ENCODE measurements at regions not wholly inside any gene's neighbourhood (a gene's known extent, or its start where the extent isn't known, plus 50 kb on each side); places are given as distances from the start of the nearest gene placed in this dataset.

- WGBS, 2 donors, result 75 to 81% methylated on average over 3 of the region's 3 CpGs
- H3K4me1 ChIP-seq, result no peaks in the 10 kb centered on the region
- H3K27me3 ChIP-seq, result no peaks in the 10 kb centered on the region
- H3K4me3 ChIP-seq, result no peak overlapping the region
- no peak for DNase-seq
- no peaks in the 10 kb centered on the region for H3K9me3 ChIP-seq
- no peak overlapping the region for H3K27ac ChIP-seq
- no peak for ATAC-seq (ENCODE audit: low FRiP score in 2 of 2)
- TF ChIP-seq CTCF (IDR thresholded peaks at IDR 0.05) (no peak), POLR2AphosphoS5 (IDR thresholded peaks at IDR 0.05) (no peak), POLR2A (IDR thresholded peaks at IDR 0.05) (no peak), EP300 (IDR thresholded peaks at IDR 0.05) (no peak)
- no peaks in the 10 kb centered on the region for H3K36me3 ChIP-seq
These were observed 179.8 kb downstream of the SEC61B start for GRCh38 chr9:99401680-99402504.

DNA sequence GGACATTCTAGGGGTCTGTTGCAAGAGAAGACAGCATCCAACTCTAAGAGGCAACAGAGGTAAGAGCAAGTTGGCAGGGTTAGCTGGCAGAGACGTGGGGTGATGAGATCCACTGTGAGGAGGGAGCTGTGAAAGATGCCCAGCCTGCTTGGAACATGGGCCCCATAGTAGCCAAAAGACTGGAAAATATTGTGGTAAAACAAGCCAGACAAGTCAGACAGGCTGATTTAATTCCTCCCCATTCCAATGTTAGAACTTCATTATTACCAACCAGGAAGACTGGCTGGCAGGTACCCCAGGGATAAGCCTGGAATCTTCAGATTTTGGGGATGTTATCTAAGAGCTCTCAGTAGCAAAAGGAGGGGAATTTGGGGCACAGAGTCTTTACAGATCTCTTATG, 181.3 kb downstream of the SEC61B start:
- Histone ChIP-seq H3K4me1 (no peaks in the 10 kb centered on the region), H3K9me3 (no peaks in the 10 kb centered on the region), H3K27ac (no peak overlapping the region), H3K4me3 (no peak overlapping the region), H3K36me3 (no peaks in the 10 kb centered on the region), H3K27me3 (no peaks in the 10 kb centered on the region)
- DNase-seq (no peak), ATAC-seq (ENCODE audit: low FRiP score in 2 of 2) (no peak)
- WGBS, 2 donors, result 63 to 67% methylated on average over 1 of the region's 1 CpG
- TF ChIP-seq POLR2A (IDR thresholded peaks at IDR 0.05) (no peak), EP300 (IDR thresholded peaks at IDR 0.05) (no peak), POLR2AphosphoS5 (IDR thresholded peaks at IDR 0.05) (no peak), CTCF (IDR thresholded peaks at IDR 0.05) (no peak)

DNA sequence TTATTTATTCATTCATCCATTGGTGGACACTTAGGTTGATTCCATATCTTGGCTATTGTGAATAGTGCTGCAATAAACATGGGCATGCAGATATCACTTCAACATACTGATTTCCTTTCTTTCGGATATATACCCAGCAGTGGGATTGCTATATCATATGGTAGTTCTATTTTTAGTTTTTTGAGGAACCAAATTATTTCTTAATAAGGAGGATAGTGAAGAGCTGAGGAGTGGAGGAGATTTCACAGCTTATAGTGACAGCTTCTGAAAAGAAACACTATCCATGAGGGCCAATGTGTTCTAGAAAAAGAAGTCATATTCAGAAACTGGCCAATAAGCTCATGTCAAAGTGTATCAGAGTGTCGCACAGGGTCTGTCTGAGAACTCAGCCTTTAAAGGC, 183.3 kb downstream of the SEC61B start:
- DNase-seq (no peak), ATAC-seq (ENCODE audit: low FRiP score in 2 of 2) (no peak)
- TF ChIP-seq POLR2AphosphoS5 (IDR thresholded peaks at IDR 0.05) (no peak), POLR2A (IDR thresholded peaks at IDR 0.05) (no peak), CTCF (IDR thresholded peaks at IDR 0.05) (no peak), EP300 (IDR thresholded peaks at IDR 0.05) (no peak)
- Histone ChIP-seq H3K36me3 (no peaks in the 10 kb centered on the region), H3K4me3 (no peak overlapping the region), H3K27me3 (no peaks in the 10 kb centered on the region), H3K9me3 (no peaks in the 10 kb centered on the region), H3K4me1 (no peaks in the 10 kb centered on the region), H3K27ac (no peak overlapping the region)
- 71 to 75% methylated on average over 2 of the region's 2 CpGs for WGBS, 2 donors

- no peak overlapping the region for H3K4me3 ChIP-seq
These were observed 184.9 kb downstream of the SEC61B start for GRCh38 chr9:99406939-99407338.

More at GRCh38 chr9:99406939-99407338, 184.9 kb downstream of the SEC61B start:
- Histone ChIP-seq H3K27me3 (no peaks in the 10 kb centered on the region), H3K9me3 (no peaks in the 10 kb centered on the region), H3K4me1 (no peaks in the 10 kb centered on the region), H3K27ac (no peak overlapping the region), H3K36me3 (no peaks in the 10 kb centered on the region)
- TF ChIP-seq POLR2A (IDR thresholded peaks at IDR 0.05) (no peak), CTCF (IDR thresholded peaks at IDR 0.05) (no peak), POLR2AphosphoS5 (IDR thresholded peaks at IDR 0.05) (no peak), EP300 (IDR thresholded peaks at IDR 0.05) (no peak)
- no peak for DNase-seq
- 49 to 67% methylated on average over 3 to 4 of the region's 4 CpGs for WGBS, 2 donors
- ATAC-seq (ENCODE audit: low FRiP score in 2 of 2), result no peak

All from upper lobe of left lung (tissue), 6 donors.